Activated B cell treated with CpG ODN at 0.5 μM for 24 hours (primary cell): ENCODE measurements at regions not wholly inside any gene's neighbourhood (a gene's known extent, or its start where the extent isn't known, plus 50 kb on each side); places are given as distances from the start of the nearest gene placed in this dataset.

Source experiments
- ATAC-seq: fragments of 200-7000 bp; cut with Tn5 transposase; one replicate; pipeline ENCODE4 v1.10.0; 2021; ENCODE audit warnings: low read depth, mild to moderate bottlenecking, moderate library complexity
- CTCF ChIA-PET: fragments of 350-600 bp; sonication (Branson Sonifier 250); formaldehyde crosslinking; loops from one replicate; lab custom pipeline; 2021; ENCODE audit warnings: antibody characterized with exemption; lab: Charles Lee
- POLR2A ChIA-PET: fragments of 350-600 bp; sonication (Branson Sonifier 250); formaldehyde crosslinking; loops from one replicate; lab custom pipeline; 2021; ENCODE audit warnings: antibody characterized with exemption; lab: Charles Lee
- DNase-seq: peaks from one replicate; pipeline ENCODE4 v3.0.0; 2022
- H3K27ac Mint-ChIP-seq: one replicate; pipeline ENCODE4 v1.8.0; 2020; ENCODE audit warnings: mixed read lengths
- H3K27me3 Mint-ChIP-seq: one replicate; pipeline ENCODE4 v1.8.0; 2021; ENCODE audit warnings: mixed read lengths
- H3K36me3 Mint-ChIP-seq: one replicate; pipeline ENCODE4 v1.8.0; 2021; ENCODE audit warnings: low read depth, mixed read lengths
- H3K4me1 Mint-ChIP-seq: one replicate; pipeline ENCODE4 v1.8.0; 2021; ENCODE audit warnings: mixed read lengths
- H3K4me3 Mint-ChIP-seq: one replicate; pipeline ENCODE4 v1.8.0; 2020; ENCODE audit warnings: mild to moderate bottlenecking, mixed read lengths
- H3K9me3 Mint-ChIP-seq: one replicate; pipeline ENCODE4 v1.8.0; 2020; ENCODE audit warnings: mixed read lengths
- CTCF ChIP-seq: fragments of 200-600 bp; IDR thresholded peaks from one replicate; pipeline ENCODE4 v1.8.0; 2022; ENCODE audit warnings: antibody characterized with exemption, mild to moderate bottlenecking
- intact Hi-C: fragments of 100-400 bp; cut with micrococcal nuclease; formaldehyde crosslinking; loops from one replicate; pipeline ENCODE4 v1.15.1; 2024

GRCh38 chr18:33957707-33958106 lies 267.0 kb downstream of the NOL4 start:
- intact Hi-C loops = no loop called here
- H3K27me3 Mint-ChIP-seq = no peaks in the 10 kb centered on the region
- TF ChIP-seq CTCF = no peak
- ChIA-PET CTCF (no interaction called here), POLR2A (no interaction called here)
- no peak overlapping the region for H3K27ac Mint-ChIP-seq
- no peaks in the 10 kb centered on the region for H3K36me3 Mint-ChIP-seq
- peaks cover 2% of the 10 kb centered on the region for H3K9me3 Mint-ChIP-seq
- ATAC-seq (no peak), DNase-seq (no peak)
- no peaks in the 10 kb centered on the region for H3K4me1 Mint-ChIP-seq
- H3K4me3 Mint-ChIP-seq = no peak overlapping the region

GRCh38 chr18:33951031-33951430 lies 273.7 kb downstream of the NOL4 start:
- H3K36me3 Mint-ChIP-seq = no peaks in the 10 kb centered on the region
- POLR2A ChIA-PET = no interaction called here
- ATAC-seq (no peak), DNase-seq (no peak)
- intact Hi-C loops = no loop called here
- H3K27ac Mint-ChIP-seq = no peak overlapping the region
- H3K9me3 Mint-ChIP-seq = peaks cover 2% of the 10 kb centered on the region
- CTCF ChIA-PET = no interaction called here
- no peak overlapping the region for H3K4me3 Mint-ChIP-seq
- H3K4me1 Mint-ChIP-seq = no peaks in the 10 kb centered on the region
- TF ChIP-seq CTCF = no peak
- H3K27me3 Mint-ChIP-seq = no peaks in the 10 kb centered on the region

GRCh38 chr18:33946336-33946735 lies 278.4 kb downstream of the NOL4 start:
- Mint-ChIP-seq H3K27me3 (no peaks in the 10 kb centered on the region), H3K4me1 (no peaks in the 10 kb centered on the region), H3K27ac (no peak overlapping the region), H3K9me3 (peaks cover under 1% of the 10 kb centered on the region), H3K4me3 (no peak overlapping the region), H3K36me3 (no peaks in the 10 kb centered on the region)
- no peak for DNase-seq
- CTCF ChIA-PET = no interaction called here
- POLR2A ChIA-PET = no interaction called here
- TF ChIP-seq CTCF = no peak
- ATAC-seq = no peak
- intact Hi-C loops = no loop called here

- Mint-ChIP-seq H3K4me1 (no peaks in the 10 kb centered on the region), H3K27me3 (no peaks in the 10 kb centered on the region), H3K9me3 (peaks cover 4% of the 10 kb centered on the region), H3K36me3 (no peaks in the 10 kb centered on the region), H3K27ac (no peak overlapping the region), H3K4me3 (no peak overlapping the region)
- DNase-seq = no peak
- ATAC-seq = no peak
- ChIA-PET CTCF (no interaction called here), POLR2A (no interaction called here)
- TF ChIP-seq CTCF = no peak
- intact Hi-C loops = no loop called here
Measured at GRCh38 chr18:33944493-33944892, 280.2 kb downstream of the NOL4 start.

- ChIA-PET POLR2A (no interaction called here), CTCF (no interaction called here)
- Mint-ChIP-seq H3K4me1 (no peaks in the 10 kb centered on the region), H3K27me3 (no peaks in the 10 kb centered on the region), H3K9me3 (peaks cover 4% of the 10 kb centered on the region), H3K4me3 (no peak overlapping the region), H3K36me3 (no peaks in the 10 kb centered on the region), H3K27ac (no peak overlapping the region)
- DNase-seq (no peak), ATAC-seq (no peak)
- intact Hi-C loops = loop anchor here (10.0 kb wide), 1 partner anchor 413 kb away; no protein-coding TSS in a partner anchor
- no peak for TF ChIP-seq CTCF
Measured at GRCh38 chr18:33937270-33937816, 287.4 kb downstream of the NOL4 start.
